Gastrocnemius medialis (tissue), 4 donors: ENCODE measurements at regions not wholly inside any gene's neighbourhood (a gene's known extent, or its start where the extent isn't known, plus 50 kb on each side); places are given as distances from the start of the nearest gene placed in this dataset.

Experiments used
- ATAC-seq, 2 donors: fragments of 150-250 bp; one replicate each; pipeline ENCODE4 v1.9.1; 2016
- DNase-seq, 2 donors: peaks; one replicate each; pipeline ENCODE4 v3.0.0-alpha.2; 2019
- H3K27ac ChIP-seq, 4 donors: fragments of 200-600 bp; sonication (generic); 1 replicate in 1 of 4; 2 replicates in 3 of 4; pipeline ENCODE4 v1.5.1; 2016 to 2018; ENCODE audit warnings: mild to moderate bottlenecking in 2 of 4, moderate library complexity in 1 of 4
- H3K27me3 ChIP-seq, 3 donors: fragments of 200-600 bp; sonication (generic) in 2 of 3; 1 replicate in 1 of 3; 2 replicates in 2 of 3; pipeline versions ENCODE4 v1.5.1 to v1.6.0; 2016 to 2019; ENCODE audit warnings: mild to moderate bottlenecking in 1 of 3, moderate library complexity in 1 of 3
- H3K36me3 ChIP-seq, 2 donors: fragments of 200-600 bp; sonication (generic) in 1 of 2; one replicate each; pipeline ENCODE4 v1.5.1; 2017 to 2018
- H3K4me1 ChIP-seq, 2 donors: fragments of 200-600 bp; sonication (generic) in 1 of 2; one replicate each; pipeline ENCODE4 v1.5.1; 2016 to 2017; ENCODE audit warnings: mild to moderate bottlenecking in 2 of 2
- H3K4me3 ChIP-seq, 4 donors: fragments of 200-600 bp; sonication (generic) in 3 of 4; 1 replicate in 1 of 4; 2 replicates in 3 of 4; pipeline ENCODE4 v1.5.1; 2016 to 2019; ENCODE audit warnings: mild to moderate bottlenecking in 2 of 4
- H3K9me3 ChIP-seq, 3 donors: fragments of 200-600 bp; sonication (generic) in 2 of 3; 1 replicate in 1 of 3; 2 replicates in 2 of 3; pipeline ENCODE4 v1.5.1; 2016 to 2019
- CTCF ChIP-seq, 5 experiments: fragments of 450-650 bp in 3 of 5; fragments of 200-600 bp in 2 of 5; sonication (generic) in 2 of 5; IDR thresholded peaks in 4 of 5; conservative IDR thresholded peaks in 1 of 5; 1 replicate in 4 of 5; 2 replicates in 1 of 5; pipeline ENCODE4 v1.5.1; 2016 to 2019; ENCODE audit warnings: antibody characterized with exemption in 5 of 5, mild to moderate bottlenecking in 3 of 5, moderate library complexity in 3 of 5
- POLR2A ChIP-seq, 2 donors: fragments of 450-650 bp; IDR thresholded peaks; one replicate each; pipeline ENCODE4 v1.6.1; 2017; ENCODE audit warnings: antibody characterized with exemption in 2 of 2, mild to moderate bottlenecking in 2 of 2, moderate library complexity in 2 of 2
- in situ Hi-C, 4 donors: fragments of 200-750 bp; cut with MboI; loops; one replicate each; pipeline versions ENCODE4 v1.15.0 to v1.8.0; 2017; ENCODE audit warnings: low sequenced_read_pairs in 4 of 4
- intact Hi-C: fragments of 100-400 bp; cut with DNase I; formaldehyde crosslinking; loops from one replicate; pipeline ENCODE4 v1.15.1; 2023; ENCODE audit warnings: low total_unique reads

- no peak for TF ChIP-seq POLR2A (IDR thresholded peaks at IDR 0.05)
- TF ChIP-seq CTCF (IDR thresholded peaks at IDR 0.05 in 4 of 5, conservative IDR thresholded peaks at IDR 0.05 in 1 of 5) = no peak
- no peaks in the 10 kb centered on the region for H3K27me3 ChIP-seq
- no peaks in the 10 kb centered on the region for H3K36me3 ChIP-seq
- no peak overlapping the region for H3K4me3 ChIP-seq
- peaks cover 29 to 32% of the 10 kb centered on the region in 2 donors for H3K4me1 ChIP-seq
- no peaks in the 10 kb centered on the region for H3K9me3 ChIP-seq
- ATAC-seq = no peak
- intact Hi-C loops = no loop called here
- H3K27ac ChIP-seq = no peak overlapping the region
- DNase-seq = no peak
- in situ Hi-C loops = no loop called here
Observed at GRCh38 chr2:55116966-55117365, 66.7 kb upstream of the RTN4 start.

- no peaks in the 10 kb centered on the region for H3K36me3 ChIP-seq
- H3K4me1 ChIP-seq = peaks cover 31 to 36% of the 10 kb centered on the region in 2 donors
- intact Hi-C loops = no loop called here
- in situ Hi-C loops = no loop called here
- H3K27me3 ChIP-seq = no peaks in the 10 kb centered on the region
- TF ChIP-seq POLR2A (IDR thresholded peaks at IDR 0.05) = no peak
- TF ChIP-seq CTCF (IDR thresholded peaks at IDR 0.05 in 4 of 5, conservative IDR thresholded peaks at IDR 0.05 in 1 of 5) = no peak
- ATAC-seq = no peak
- no peaks in the 10 kb centered on the region for H3K9me3 ChIP-seq
- no peak overlapping the region for H3K4me3 ChIP-seq
- no peak overlapping the region for H3K27ac ChIP-seq
- DNase-seq = no peak
Observed at GRCh38 chr2:55116598-55116964, 66.3 kb upstream of the RTN4 start.

GRCh38 chr2:55115761-55116597, 65.7 kb upstream of the RTN4 start:
- ATAC-seq = no peak
- no peak for DNase-seq
- Histone ChIP-seq H3K27me3 (no peaks in the 10 kb centered on the region), H3K36me3 (no peaks in the 10 kb centered on the region), H3K4me1 (peaks cover 28 to 38% of the 10 kb centered on the region in 2 donors), H3K4me3 (no peak overlapping the region), H3K9me3 (no peaks in the 10 kb centered on the region), H3K27ac (no peak overlapping the region)
- TF ChIP-seq POLR2A (IDR thresholded peaks at IDR 0.05) (no peak), CTCF (IDR thresholded peaks at IDR 0.05 in 4 of 5, conservative IDR thresholded peaks at IDR 0.05 in 1 of 5) (no peak)
- intact Hi-C loops = no loop called here
- in situ Hi-C loops = no loop called here

DNA sequence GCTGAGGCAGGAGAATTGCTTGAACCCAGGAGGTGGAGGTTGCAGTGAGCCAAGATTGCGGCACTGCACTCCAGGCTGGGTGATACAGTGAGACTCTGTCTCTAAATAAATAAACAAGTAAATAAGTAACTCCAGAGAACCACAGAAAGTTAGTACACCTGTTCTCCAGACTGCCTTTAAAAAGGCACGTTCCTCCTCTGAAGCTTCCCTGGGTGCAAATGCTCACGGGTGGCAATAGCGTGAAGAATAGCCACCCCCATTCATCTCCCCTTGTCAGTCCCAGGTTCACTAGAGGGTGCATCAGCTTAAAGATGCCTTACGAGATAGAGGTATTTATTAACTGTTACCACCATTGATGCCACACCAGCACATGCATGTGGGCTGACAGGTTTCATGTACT, 64.3 kb upstream of the RTN4 start:
- Histone ChIP-seq H3K9me3 (no peaks in the 10 kb centered on the region), H3K4me1 (peaks cover 17 to 25% of the 10 kb centered on the region in 2 donors), H3K27me3 (no peaks in the 10 kb centered on the region), H3K4me3 (no peak overlapping the region), H3K27ac (no peak overlapping the region), H3K36me3 (no peaks in the 10 kb centered on the region)
- ATAC-seq (no peak), DNase-seq (no peak)
- intact Hi-C loops = loop anchor here (5.0 kb wide), 1 partner anchor 43 kb away; no protein-coding TSS in a partner anchor
- TF ChIP-seq POLR2A (IDR thresholded peaks at IDR 0.05) (no peak), CTCF (IDR thresholded peaks at IDR 0.05 in 4 of 5, conservative IDR thresholded peaks at IDR 0.05 in 1 of 5) (no peak)
- in situ Hi-C loops = no loop called here
